Esophagus squamous epithelium (tissue), 4 donors: ENCODE measurements at regions not wholly inside any gene's neighbourhood (a gene's known extent, or its start where the extent isn't known, plus 50 kb on each side); places are given as distances from the start of the nearest gene placed in this dataset.

ENCODE experiments used
- CTCF ChIP-seq, 6 experiments: fragments of 450-650 bp in 4 of 6; fragments of 200-600 bp in 2 of 6; sonication (generic) in 2 of 6; IDR thresholded peaks; one replicate each; pipeline ENCODE4 v1.5.1; 2016 to 2019; ENCODE audit warnings: antibody characterized with exemption in 6 of 6, mild to moderate bottlenecking in 4 of 6, moderate library complexity in 4 of 6
- POLR2A ChIP-seq, 4 donors: fragments of 450-650 bp; IDR thresholded peaks; one replicate each; pipeline ENCODE4 v1.6.1; 2017; ENCODE audit warnings: antibody characterized with exemption in 4 of 4, mild to moderate bottlenecking in 4 of 4, moderate library complexity in 3 of 4

DNA sequence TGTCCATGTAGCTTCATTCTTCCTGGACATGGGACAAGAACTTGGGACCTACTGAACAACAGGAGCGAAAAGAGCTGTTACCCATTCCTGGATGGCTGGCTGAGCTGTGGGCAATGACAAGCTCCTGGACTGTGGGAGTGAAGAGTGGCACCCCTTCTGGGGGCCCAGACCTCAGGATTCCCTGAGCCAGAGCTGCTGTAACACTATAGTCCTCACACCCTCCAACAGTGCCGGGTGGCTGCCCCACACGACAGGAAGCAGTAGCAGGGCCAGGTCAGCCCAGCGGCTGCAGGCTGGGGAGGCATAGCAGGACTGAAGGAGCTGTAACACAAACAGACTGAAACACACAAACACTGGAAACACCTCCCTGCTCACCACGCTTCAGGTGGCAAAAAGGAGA lies 169.7 kb upstream of the IRX2 start:
- TF ChIP-seq CTCF (IDR thresholded peaks at IDR 0.05) (no peak), POLR2A (IDR thresholded peaks at IDR 0.05) (no peak)
